SK-N-SH (cell line): ENCODE measurements at regions not wholly inside any gene's neighbourhood (a gene's known extent, or its start where the extent isn't known, plus 50 kb on each side); places are given as distances from the start of the nearest gene placed in this dataset.

ENCODE experiments used
- CTCF ChIA-PET: fragments of 300-600, 350-600 bp; formaldehyde crosslinking; extraction: SDS; loops from one replicate; lab custom pipeline; 2021; lab: Yijun Ruan, JAX
- POLR2A ChIA-PET: fragments of 350-600 bp; sonication (Branson Sonifier 250); formaldehyde crosslinking; extraction: SDS; loops from one replicate; lab custom pipeline; 2020; ENCODE audit warnings: antibody characterized with exemption, inconsistent platforms; lab: Yijun Ruan, JAX
- DNase-seq: peaks from one replicate; pipeline ENCODE4 v3.0.0; 2012
- H2AFZ ChIP-seq: fragments of 200-600 bp; sonication (generic); 2 replicates; pipeline ENCODE4 v1.8.1; 2016; ENCODE audit warnings: antibody characterized with exemption, mild to moderate bottlenecking, low read depth
- H3F3A ChIP-seq: fragments of 200-600 bp; sonication (generic); replicated peaks from 2 replicates; pipeline ENCODE3; 2016; ENCODE audit warnings: antibody characterized with exemption, mild to moderate bottlenecking; ENCODE audit not compliant: insufficient read depth
- H3K27ac ChIP-seq, 2 experiments: fragments of 200-500 bp in 1 of 2; fragments of 200-600 bp in 1 of 2; sonication (Bioruptor generic) in 1 of 2; sonication (generic), shearing (Covaris generic) in 1 of 2; 2 replicates each; pipeline versions ENCODE4 v1.5.1 to v1.6.1; 2014 to 2016; ENCODE audit warnings: low read depth in 2 of 2, inconsistent platforms in 1 of 2, low read length in 1 of 2, mild to moderate bottlenecking in 1 of 2, mixed read lengths in 1 of 2
- H3K27me3 ChIP-seq: fragments of 200-600 bp; sonication (generic), shearing (Covaris generic); 2 replicates; pipeline ENCODE4 v1.6.1; 2016; ENCODE audit warnings: mixed run types; ENCODE audit not compliant: insufficient read depth
- H3K36me3 ChIP-seq, 2 experiments: fragments of 200-500 bp in 1 of 2; fragments of 200-600 bp in 1 of 2; sonication (Bioruptor generic) in 1 of 2; sonication (generic) in 1 of 2; replicated peaks in 1 of 2; 2 replicates each; pipeline versions ENCODE3 to v1.5.1; 2014 to 2016; ENCODE audit warnings: low read length in 1 of 2, mild to moderate bottlenecking in 1 of 2; ENCODE audit not compliant: insufficient read depth in 2 of 2, control insufficient read depth in 1 of 2
- H3K4me1 ChIP-seq, 2 experiments: fragments of 200-500 bp in 1 of 2; fragments of 200-600 bp in 1 of 2; sonication (Bioruptor generic) in 1 of 2; sonication (generic), shearing (Covaris generic) in 1 of 2; 2 replicates each; pipeline versions ENCODE4 v1.5.1 to v1.6.1; 2014 to 2016; ENCODE audit warnings: low read depth in 1 of 2, low read length in 1 of 2, mixed run types in 1 of 2; ENCODE audit not compliant: insufficient read depth in 2 of 2, control insufficient read depth in 1 of 2
- H3K4me2 ChIP-seq: fragments of 200-600 bp; sonication (generic), shearing (Covaris generic); 2 replicates; pipeline ENCODE4 v1.6.1; 2017; ENCODE audit warnings: mixed run types
- H3K4me3 ChIP-seq, 2 experiments: fragments of 200-500 bp in 1 of 2; fragments of 200-600 bp in 1 of 2; sonication (Bioruptor generic) in 1 of 2; sonication (generic), shearing (Covaris generic) in 1 of 2; 2 replicates each; pipeline versions ENCODE4 v1.5.1 to v1.8.1; 2014 to 2016; ENCODE audit warnings: low read depth in 2 of 2, inconsistent platforms in 1 of 2, low read length in 1 of 2, mild to moderate bottlenecking in 1 of 2, mixed read lengths in 1 of 2, moderate library complexity in 1 of 2
- H3K79me2 ChIP-seq: fragments of 200-600 bp; sonication (generic); 2 replicates; pipeline ENCODE4 v1.8.1; 2017; ENCODE audit warnings: mild to moderate bottlenecking; ENCODE audit not compliant: insufficient read depth
- H3K9ac ChIP-seq: fragments of 200-600 bp; sonication (generic); 2 replicates; pipeline ENCODE4 v1.6.1; 2017; ENCODE audit warnings: mixed run types
- H3K9me2 ChIP-seq: fragments of 200-600 bp; sonication (generic); 2 replicates; pipeline ENCODE4 v1.6.1; 2017; ENCODE audit warnings: mixed run types
- H3K9me3 ChIP-seq: fragments of 200-600 bp; sonication (generic); 2 replicates; pipeline ENCODE4 v1.6.1; 2017; ENCODE audit warnings: mixed run types, mild to moderate bottlenecking, moderate library complexity
- H4K20me1 ChIP-seq: fragments of 200-600 bp; sonication (generic); 2 replicates; pipeline ENCODE4 v1.6.1; 2017; ENCODE audit warnings: mild to moderate bottlenecking, mixed run types; ENCODE audit not compliant: insufficient read depth
- EP300 ChIP-seq, 2 experiments: IDR thresholded peaks; 2 replicates each; pipeline versions ENCODE4 v1.4.0 to v1.6.1; 2012; ENCODE audit warnings: borderline replicate concordance in 1 of 2, low read depth in 1 of 2, low read length in 1 of 2
- JUND ChIP-seq: IDR thresholded peaks from 2 replicates; pipeline ENCODE4 v1.4.0; 2012
- MXI1 ChIP-seq: IDR thresholded peaks from 2 replicates; pipeline ENCODE4 v1.6.1; 2012; ENCODE audit warnings: mild to moderate bottlenecking, low read depth, low read length, improper control_type of control experiment
- RFX5 ChIP-seq: IDR thresholded peaks from 2 replicates; pipeline ENCODE4 v1.6.1; 2012; ENCODE audit warnings: mild to moderate bottlenecking, improper control_type of control experiment, low read length
- SMC3 ChIP-seq: IDR thresholded peaks from 2 replicates; pipeline ENCODE4 v1.6.1; 2012; ENCODE audit warnings: low read depth, low read length, improper control_type of control experiment
- WGBS: methylation state at CpG from one replicate; pipeline ENCODE4 v1.1.6; 2017; ENCODE audit warnings: low lambda C conversion rate; 5-methylcytosine and 5-hydroxymethylcytosine counted together
- TF ChIP-seq, protein P1 (sequence below): IDR thresholded peaks from 2 replicates; pipeline ENCODE4 v1.4.0; 2012; ENCODE audit warnings: low read depth, borderline replicate concordance
- TF ChIP-seq, protein P2 (sequence below): fragments of 150-350 bp; IDR thresholded peaks from 2 replicates; pipeline ENCODE4 v1.6.1; 2016; ENCODE audit warnings: mild to moderate bottlenecking, low read depth, low read length
- TF ChIP-seq, protein P3 (sequence below): IDR thresholded peaks from 2 replicates; pipeline ENCODE4 v1.6.1; 2012; ENCODE audit warnings: mild to moderate bottlenecking, low read depth, low read length, moderate library complexity

DNA sequence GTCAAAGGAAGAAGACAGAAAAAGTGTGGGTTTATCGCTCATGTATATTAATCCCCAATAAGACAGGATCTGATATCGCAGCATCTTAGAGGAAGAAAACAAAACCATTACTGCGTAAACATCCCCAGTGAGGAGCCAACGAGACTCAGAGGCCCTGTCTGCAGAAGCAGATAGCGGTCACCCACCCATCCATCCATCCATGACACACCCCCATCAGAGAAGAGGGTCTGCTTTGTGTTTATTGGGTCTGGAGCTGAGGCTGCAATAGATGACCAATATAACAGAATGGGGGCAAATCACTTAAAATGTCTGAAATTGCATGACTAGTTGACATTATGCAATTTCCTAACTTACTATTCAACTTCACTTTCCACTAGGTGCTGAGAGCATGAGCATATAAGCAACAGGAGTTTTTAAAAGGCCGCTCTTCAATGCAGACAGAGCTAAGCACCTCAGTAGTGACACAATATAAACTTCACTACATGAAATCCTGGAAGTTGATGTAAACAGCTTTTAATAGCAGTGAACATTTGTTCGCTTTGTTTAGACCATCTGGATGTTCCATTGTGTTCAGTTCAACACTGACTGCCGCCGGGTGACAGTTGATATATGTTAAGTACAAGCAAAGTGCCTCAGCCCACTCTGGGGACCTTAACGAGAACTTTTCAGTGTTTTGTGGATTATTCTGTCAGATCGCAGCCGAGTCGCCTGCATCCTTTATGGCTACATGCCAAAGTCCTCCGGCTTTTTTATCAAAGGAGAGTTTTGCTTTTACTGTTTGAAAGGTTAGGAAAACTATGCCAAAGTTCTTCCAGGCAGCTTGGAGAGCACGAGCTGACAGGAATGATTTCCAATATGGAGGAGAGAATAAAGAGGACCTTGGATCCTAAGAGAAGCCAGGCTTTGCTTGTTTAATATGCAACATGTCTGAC, 167.5 kb downstream of the ZNF281 start:
- no peak overlapping the region for H3K4me2 ChIP-seq
- no peaks in the 10 kb centered on the region for H3K27me3 ChIP-seq
- H3K27ac ChIP-seq: no peak overlapping the region
- H3K9me2 ChIP-seq: no peaks in the 10 kb centered on the region
- H3F3A ChIP-seq: no peaks in the 10 kb centered on the region
- H2AFZ ChIP-seq: no peak overlapping the region; the same call in 1 of the 2 replicates
- no peak overlapping the region for H3K9ac ChIP-seq
- TF ChIP-seq RFX5 (no peak), SMC3 (no peak), JUND (no peak), MXI1 (no peak)
- TF ChIP-seq, protein P1, sequence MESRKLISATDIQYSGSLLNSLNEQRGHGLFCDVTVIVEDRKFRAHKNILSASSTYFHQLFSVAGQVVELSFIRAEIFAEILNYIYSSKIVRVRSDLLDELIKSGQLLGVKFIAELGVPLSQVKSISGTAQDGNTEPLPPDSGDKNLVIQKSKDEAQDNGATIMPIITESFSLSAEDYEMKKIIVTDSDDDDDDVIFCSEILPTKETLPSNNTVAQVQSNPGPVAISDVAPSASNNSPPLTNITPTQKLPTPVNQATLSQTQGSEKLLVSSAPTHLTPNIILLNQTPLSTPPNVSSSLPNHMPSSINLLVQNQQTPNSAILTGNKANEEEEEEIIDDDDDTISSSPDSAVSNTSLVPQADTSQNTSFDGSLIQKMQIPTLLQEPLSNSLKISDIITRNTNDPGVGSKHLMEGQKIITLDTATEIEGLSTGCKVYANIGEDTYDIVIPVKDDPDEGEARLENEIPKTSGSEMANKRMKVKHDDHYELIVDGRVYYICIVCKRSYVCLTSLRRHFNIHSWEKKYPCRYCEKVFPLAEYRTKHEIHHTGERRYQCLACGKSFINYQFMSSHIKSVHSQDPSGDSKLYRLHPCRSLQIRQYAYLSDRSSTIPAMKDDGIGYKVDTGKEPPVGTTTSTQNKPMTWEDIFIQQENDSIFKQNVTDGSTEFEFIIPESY: no peak
- no peak for DNase-seq
- H3K79me2 ChIP-seq: no peaks in the 10 kb centered on the region
- H3K4me1 ChIP-seq: no peaks in the 10 kb centered on the region; a peak in 1 of 4 replicates
- ChIA-PET POLR2A (no interaction called here), CTCF (interaction anchor here (0.8 to 1.2 kb wide), 2 partner anchors 11 to 246 kb away, joined by 3 read pairs; no protein-coding TSS in a partner anchor)
- 76% methylated on average over 15 of the region's 15 CpGs for WGBS
- H4K20me1 ChIP-seq: no peaks in the 10 kb centered on the region
- H3K9me3 ChIP-seq: no peaks in the 10 kb centered on the region
- H3K36me3 ChIP-seq: peaks cover 0 to 6% of the 10 kb centered on the region in 2 experiments
- H3K4me3 ChIP-seq: no peak overlapping the region

GRCh38 chr1:200240656-200241055, 169.2 kb downstream of the ZNF281 start:
- no peak for DNase-seq

More at GRCh38 chr1:200240656-200241055, 169.2 kb downstream of the ZNF281 start:
- H3K79me2 ChIP-seq: no peaks in the 10 kb centered on the region
- H3K4me2 ChIP-seq: no peak overlapping the region
- TF ChIP-seq, protein P2, sequence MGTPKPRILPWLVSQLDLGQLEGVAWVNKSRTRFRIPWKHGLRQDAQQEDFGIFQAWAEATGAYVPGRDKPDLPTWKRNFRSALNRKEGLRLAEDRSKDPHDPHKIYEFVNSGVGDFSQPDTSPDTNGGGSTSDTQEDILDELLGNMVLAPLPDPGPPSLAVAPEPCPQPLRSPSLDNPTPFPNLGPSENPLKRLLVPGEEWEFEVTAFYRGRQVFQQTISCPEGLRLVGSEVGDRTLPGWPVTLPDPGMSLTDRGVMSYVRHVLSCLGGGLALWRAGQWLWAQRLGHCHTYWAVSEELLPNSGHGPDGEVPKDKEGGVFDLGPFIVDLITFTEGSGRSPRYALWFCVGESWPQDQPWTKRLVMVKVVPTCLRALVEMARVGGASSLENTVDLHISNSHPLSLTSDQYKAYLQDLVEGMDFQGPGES: no peak
- TF ChIP-seq EP300 (IDR thresholded peaks at IDR 0.05; ENCODE audit: borderline replicate concordance in 1 of 2, low read depth in 1 of 2, low read length in 1 of 2): no peak
- TF ChIP-seq JUND: no peak
- TF ChIP-seq MXI1: no peak
- TF ChIP-seq, protein P3, sequence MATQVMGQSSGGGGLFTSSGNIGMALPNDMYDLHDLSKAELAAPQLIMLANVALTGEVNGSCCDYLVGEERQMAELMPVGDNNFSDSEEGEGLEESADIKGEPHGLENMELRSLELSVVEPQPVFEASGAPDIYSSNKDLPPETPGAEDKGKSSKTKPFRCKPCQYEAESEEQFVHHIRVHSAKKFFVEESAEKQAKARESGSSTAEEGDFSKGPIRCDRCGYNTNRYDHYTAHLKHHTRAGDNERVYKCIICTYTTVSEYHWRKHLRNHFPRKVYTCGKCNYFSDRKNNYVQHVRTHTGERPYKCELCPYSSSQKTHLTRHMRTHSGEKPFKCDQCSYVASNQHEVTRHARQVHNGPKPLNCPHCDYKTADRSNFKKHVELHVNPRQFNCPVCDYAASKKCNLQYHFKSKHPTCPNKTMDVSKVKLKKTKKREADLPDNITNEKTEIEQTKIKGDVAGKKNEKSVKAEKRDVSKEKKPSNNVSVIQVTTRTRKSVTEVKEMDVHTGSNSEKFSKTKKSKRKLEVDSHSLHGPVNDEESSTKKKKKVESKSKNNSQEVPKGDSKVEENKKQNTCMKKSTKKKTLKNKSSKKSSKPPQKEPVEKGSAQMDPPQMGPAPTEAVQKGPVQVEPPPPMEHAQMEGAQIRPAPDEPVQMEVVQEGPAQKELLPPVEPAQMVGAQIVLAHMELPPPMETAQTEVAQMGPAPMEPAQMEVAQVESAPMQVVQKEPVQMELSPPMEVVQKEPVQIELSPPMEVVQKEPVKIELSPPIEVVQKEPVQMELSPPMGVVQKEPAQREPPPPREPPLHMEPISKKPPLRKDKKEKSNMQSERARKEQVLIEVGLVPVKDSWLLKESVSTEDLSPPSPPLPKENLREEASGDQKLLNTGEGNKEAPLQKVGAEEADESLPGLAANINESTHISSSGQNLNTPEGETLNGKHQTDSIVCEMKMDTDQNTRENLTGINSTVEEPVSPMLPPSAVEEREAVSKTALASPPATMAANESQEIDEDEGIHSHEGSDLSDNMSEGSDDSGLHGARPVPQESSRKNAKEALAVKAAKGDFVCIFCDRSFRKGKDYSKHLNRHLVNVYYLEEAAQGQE: no peak
- no peak overlapping the region for H3K4me3 ChIP-seq
- H3K9me2 ChIP-seq: no peaks in the 10 kb centered on the region
- CTCF ChIA-PET: interaction anchor here (1.2 kb wide), 1 partner anchor 39 kb away, joined by 4 read pairs; no protein-coding TSS in a partner anchor
- H3F3A ChIP-seq: no peaks in the 10 kb centered on the region
- 83% methylated on average over 9 of the region's 9 CpGs for WGBS
- H3K36me3 ChIP-seq: no peaks in the 10 kb centered on the region
- no peaks in the 10 kb centered on the region; a peak in 1 of 4 replicates for H3K4me1 ChIP-seq
- POLR2A ChIA-PET: no interaction called here
- no peak overlapping the region for H2AFZ ChIP-seq
- no peaks in the 10 kb centered on the region for H4K20me1 ChIP-seq
- H3K27me3 ChIP-seq: no peaks in the 10 kb centered on the region
- no peaks in the 10 kb centered on the region for H3K9me3 ChIP-seq
- no peak overlapping the region for H3K27ac ChIP-seq
- H3K9ac ChIP-seq: no peak overlapping the region
